ENCODE measurements at regions not wholly inside any gene's neighbourhood (a gene's known extent, or its start where the extent isn't known, plus 50 kb on each side); places are given as distances from the start of the nearest gene placed in this dataset.

GRCh38 chr12:115750340-115750739 is 527.2 kb downstream of the MED13L start:
- no TSS peak for BruUV-seq (replicated peaks)
- Mint-ChIP-seq H3K4me1 (ENCODE audit: insufficient read depth, unreplicated experiment) (no peaks in the 10 kb centered on the region), H3K9me3 (ENCODE audit: unreplicated experiment) (no peaks in the 10 kb centered on the region), H3K27me3 (ENCODE audit: insufficient read depth, unreplicated experiment) (peaks cover 35% of the 10 kb centered on the region), H3K27ac (ENCODE audit: low read depth, unreplicated experiment) (no peak overlapping the region), H3K36me3 (ENCODE audit: insufficient read depth, unreplicated experiment) (no peaks in the 10 kb centered on the region), H3K4me3 (ENCODE audit: unreplicated experiment) (no peak overlapping the region)
- intact Hi-C loops (cut with micrococcal nuclease): no loop called here
- TF ChIP-seq CTCF (IDR thresholded peaks at IDR 0.05; ENCODE audit: unreplicated experiment): no peak
- DNase-seq (ENCODE audit: unreplicated experiment): no peak
- CTCF ChIA-PET: interaction anchor here (0.6 to 0.7 kb wide), 2 partner anchors 120 to 639 kb away, joined by 6 read pairs; no protein-coding TSS in a partner anchor
- POLR2A ChIA-PET: interaction anchor here (1.1 kb wide), 1 partner anchor 1066 kb away, joined by 3 read pairs; the partner anchor contains the start of gene TBX3

- no peak for TF ChIP-seq CTCF (IDR thresholded peaks at IDR 0.05; ENCODE audit: unreplicated experiment)
- Mint-ChIP-seq H3K36me3 (ENCODE audit: insufficient read depth, unreplicated experiment) (no peaks in the 10 kb centered on the region), H3K4me1 (ENCODE audit: insufficient read depth, unreplicated experiment) (no peaks in the 10 kb centered on the region), H3K4me3 (ENCODE audit: unreplicated experiment) (no peak overlapping the region), H3K27ac (ENCODE audit: low read depth, unreplicated experiment) (no peak overlapping the region), H3K9me3 (ENCODE audit: unreplicated experiment) (no peaks in the 10 kb centered on the region), H3K27me3 (ENCODE audit: insufficient read depth, unreplicated experiment) (peaks cover 33% of the 10 kb centered on the region)
- no TSS peak for BruUV-seq (replicated peaks)
- intact Hi-C loops (cut with micrococcal nuclease): no loop called here
- ChIA-PET POLR2A (no interaction called here), CTCF (interaction anchor here (0.6 to 1.4 kb wide), 6 partner anchors 38 to 1086 kb away, joined by 3 to 4 read pairs (median 3); no protein-coding TSS in a partner anchor)
- no peak for DNase-seq (ENCODE audit: unreplicated experiment)
Measured at GRCh38 chr12:115749071-115749841, 528.2 kb downstream of the MED13L start.

GRCh38 chr12:115740586-115741155 is 536.8 kb downstream of the MED13L start:
- CTCF ChIA-PET: interaction anchor here (0.5 to 2.8 kb wide), 5 partner anchors 12 to 1087 kb away, joined by 3 to 14 read pairs (median 3); no protein-coding TSS in a partner anchor

More at GRCh38 chr12:115740586-115741155, 536.8 kb downstream of the MED13L start:
- no peak for DNase-seq (ENCODE audit: unreplicated experiment)
- TF ChIP-seq CTCF (IDR thresholded peaks at IDR 0.05; ENCODE audit: unreplicated experiment): no peak
- intact Hi-C loops (cut with micrococcal nuclease): no loop called here
- no peaks in the 10 kb centered on the region for H3K36me3 Mint-ChIP-seq (ENCODE audit: insufficient read depth, unreplicated experiment)
- H3K27ac Mint-ChIP-seq (ENCODE audit: low read depth, unreplicated experiment): no peak overlapping the region
- POLR2A ChIA-PET: interaction anchor here (0.6 to 1.0 kb wide), 4 partner anchors 21 to 517 kb away, joined by 3 to 4 read pairs (median 3); no protein-coding TSS in a partner anchor
- H3K4me1 Mint-ChIP-seq (ENCODE audit: insufficient read depth, unreplicated experiment): no peaks in the 10 kb centered on the region
- peaks cover 30% of the 10 kb centered on the region for H3K27me3 Mint-ChIP-seq (ENCODE audit: insufficient read depth, unreplicated experiment)
- no peak overlapping the region for H3K4me3 Mint-ChIP-seq (ENCODE audit: unreplicated experiment)
- no TSS peak for BruUV-seq (replicated peaks)
- no peaks in the 10 kb centered on the region for H3K9me3 Mint-ChIP-seq (ENCODE audit: unreplicated experiment)
